Activated CD4-positive, alpha-beta T cell treated with anti-CD3 and anti-CD28 coated beads, Interleukin-2, Interleukin-4, amounts not matched to agents 100 ng/mL and 50 ng/mL, durations not matched to agents 16 hours and 8 hours (primary cell): ENCODE measurements at regions not wholly inside any gene's neighbourhood (a gene's known extent, or its start where the extent isn't known, plus 50 kb on each side); places are given as distances from the start of the nearest gene placed in this dataset.

Source experiments
- DNase-seq: peaks from one replicate; pipeline ENCODE4 v3.0.0-alpha.2; 2020; ENCODE audit warnings: low spot score

DNA sequence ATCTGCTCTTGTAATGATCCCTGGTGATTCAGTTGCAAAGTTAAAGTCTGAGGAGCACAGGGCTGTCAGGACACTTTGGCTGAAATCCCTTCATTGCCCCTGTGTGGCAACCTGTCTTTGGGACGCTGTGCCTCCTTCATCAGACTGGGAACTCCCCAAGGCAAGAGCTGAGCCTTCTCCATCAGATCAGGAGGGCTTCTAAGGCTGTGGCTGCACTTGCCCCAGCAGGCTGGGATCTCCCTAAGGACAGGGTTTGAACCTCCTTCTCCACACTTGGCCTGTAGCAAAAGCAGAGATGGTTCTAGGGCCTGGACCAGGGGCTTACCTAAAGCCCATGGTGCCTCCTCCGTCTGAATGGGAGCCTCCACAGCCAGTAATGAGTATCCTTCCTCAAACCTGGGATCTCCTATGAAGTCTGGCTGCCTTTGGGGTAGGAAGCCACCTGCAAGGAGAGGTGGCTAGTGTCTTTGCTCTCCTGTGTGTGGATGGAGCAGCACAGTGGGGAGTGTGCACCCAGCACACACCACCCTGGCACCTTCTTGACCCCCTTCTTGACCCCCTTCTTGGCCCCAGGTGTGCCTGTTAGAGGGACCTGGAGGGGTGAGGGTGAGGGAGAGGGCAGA lies 79.0 kb upstream of the NKD1 start:
- no peak for DNase-seq

DNA sequence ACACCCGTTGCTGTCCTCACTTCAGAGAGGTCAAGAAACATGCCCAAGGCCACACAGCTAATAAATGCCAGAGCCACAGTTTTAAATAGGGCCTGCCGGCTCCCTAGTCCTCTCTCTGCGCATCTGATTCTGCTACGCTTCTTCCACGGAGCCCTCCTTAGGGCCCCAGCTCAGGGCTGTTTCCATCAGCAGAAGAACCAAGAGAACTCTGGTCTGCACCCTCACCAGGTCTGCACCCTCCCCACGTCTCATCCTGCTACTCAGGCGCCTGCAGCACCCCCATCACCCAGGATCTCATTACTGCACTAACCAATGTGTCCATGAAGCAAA lies 79.5 kb upstream of the NKD1 start:
- DNase-seq, result no peak

DNA sequence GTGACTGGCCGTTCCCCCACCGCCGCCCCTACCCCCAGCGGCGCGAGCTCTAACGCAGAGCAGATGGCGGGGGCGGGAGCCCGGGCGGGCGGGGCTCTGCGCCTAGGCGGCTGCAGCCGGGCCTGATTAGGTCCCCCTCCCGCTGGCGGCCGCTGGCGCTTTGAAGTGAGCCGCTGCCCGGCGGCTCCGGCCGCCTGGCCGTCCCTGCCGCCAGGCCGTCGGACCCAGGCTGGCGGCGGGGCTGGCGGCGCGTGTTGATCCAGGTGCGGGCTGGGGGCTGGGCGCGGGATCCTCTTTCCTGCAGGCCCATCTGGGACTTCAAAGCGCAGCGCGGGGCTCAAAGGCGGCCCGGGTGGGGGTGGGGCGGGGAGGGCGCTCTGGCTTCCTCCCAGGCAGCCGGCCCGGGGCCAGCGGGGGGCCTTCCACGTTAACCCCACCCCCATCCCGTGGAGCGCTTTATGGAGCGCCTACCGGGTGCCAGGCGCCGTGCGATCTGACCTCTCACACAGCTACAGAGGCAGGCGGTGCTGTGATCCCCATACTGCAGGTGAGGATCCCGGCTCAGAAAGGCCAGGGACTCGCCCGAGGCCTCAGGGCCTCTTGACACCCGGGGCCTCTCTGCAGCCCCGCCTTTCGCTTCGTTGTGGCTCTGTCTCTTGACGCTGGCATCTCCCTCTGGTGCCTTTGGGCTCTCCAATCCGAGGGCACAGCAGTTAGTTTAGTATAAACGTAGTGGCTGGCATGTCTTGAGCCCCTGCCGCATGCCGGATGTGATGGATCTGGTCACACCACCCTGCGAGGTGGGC lies 80.0 kb upstream of the NKD1 start:
- no peak for DNase-seq

DNA sequence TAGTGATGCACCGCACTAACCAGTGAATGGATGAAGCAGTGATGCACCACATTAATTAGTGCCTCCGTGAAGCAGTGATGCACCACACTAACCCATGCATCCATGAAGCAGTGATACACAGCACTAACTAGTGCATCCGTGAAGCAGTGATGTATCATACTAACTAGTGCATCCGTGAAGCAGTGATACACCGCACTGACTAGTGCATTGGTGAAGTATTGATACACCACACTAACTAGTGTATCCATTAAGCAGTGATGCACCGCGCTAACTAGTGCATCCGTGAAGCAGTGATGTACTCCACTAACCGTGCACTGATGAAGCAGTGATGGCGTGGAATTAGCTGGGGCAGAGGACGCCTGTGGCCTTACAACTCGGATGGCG lies 80.6 kb upstream of the NKD1 start:
- DNase-seq, result no peak

DNA sequence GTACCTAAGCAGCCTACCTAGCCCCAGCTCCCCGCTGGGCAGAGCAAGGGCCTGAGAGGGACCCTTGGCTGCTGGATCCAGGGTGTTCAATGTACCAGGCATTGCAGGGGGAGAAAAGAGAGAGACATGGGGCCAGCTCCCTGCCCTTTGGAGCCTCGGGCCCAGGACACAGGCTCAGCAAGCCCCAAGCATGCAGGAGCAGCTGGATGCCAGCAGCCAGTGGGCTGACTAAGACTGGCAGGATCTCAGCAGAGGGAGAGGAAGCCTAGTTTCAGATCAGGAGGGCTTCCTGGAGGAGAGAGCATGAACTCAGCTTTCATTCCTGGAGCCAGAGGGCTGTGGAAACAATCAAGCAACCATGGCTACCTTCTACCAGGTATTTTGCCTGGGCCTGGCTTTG lies 82.0 kb upstream of the NKD1 start:
- DNase-seq, result no peak

DNA sequence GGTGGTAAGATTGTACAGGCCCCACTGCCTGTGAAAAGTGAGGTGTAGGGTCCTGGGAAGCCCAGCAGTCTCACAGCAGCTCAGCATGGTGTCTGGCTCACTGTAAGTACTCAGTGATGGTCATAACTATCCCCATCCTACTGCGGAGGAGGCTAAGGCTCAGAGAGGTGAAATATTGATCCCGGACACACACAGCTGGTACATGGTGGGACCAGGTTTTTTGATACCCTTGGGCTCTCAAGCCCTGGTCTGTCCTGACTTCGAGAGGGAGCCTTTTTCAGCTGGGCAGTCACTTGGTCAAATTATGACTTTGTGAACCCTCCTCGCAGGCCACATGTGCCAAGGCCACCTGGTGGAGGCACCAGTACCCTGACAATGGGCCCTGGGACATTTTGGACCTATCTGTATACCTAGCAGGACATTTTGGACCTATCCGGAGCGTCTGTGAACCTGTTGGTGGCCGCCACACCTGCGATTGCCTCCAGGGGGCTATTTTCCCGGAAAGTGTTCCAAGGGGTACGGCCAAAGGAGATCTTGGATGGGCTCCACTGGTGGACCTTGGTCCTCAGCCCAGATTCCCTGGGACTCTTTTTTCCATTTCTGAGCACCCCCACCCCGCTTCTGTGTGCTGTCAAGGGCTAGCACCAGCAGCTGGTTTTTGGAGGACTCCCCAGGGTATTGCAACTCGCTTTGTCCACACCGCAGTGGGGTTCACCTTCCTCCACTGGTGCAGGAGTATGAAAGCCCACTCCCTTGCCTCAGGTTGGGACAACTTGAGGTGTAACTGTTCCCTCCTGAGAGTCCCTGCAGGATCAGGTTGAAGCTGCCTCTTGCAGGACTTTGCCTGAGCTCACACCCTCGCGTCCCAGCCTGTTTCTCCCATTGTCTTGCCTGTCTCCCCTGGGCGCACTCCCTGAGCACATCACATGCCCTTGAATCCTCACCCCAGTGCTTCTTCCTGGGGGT lies 83.6 kb upstream of the NKD1 start:
- DNase-seq, result no peak

DNA sequence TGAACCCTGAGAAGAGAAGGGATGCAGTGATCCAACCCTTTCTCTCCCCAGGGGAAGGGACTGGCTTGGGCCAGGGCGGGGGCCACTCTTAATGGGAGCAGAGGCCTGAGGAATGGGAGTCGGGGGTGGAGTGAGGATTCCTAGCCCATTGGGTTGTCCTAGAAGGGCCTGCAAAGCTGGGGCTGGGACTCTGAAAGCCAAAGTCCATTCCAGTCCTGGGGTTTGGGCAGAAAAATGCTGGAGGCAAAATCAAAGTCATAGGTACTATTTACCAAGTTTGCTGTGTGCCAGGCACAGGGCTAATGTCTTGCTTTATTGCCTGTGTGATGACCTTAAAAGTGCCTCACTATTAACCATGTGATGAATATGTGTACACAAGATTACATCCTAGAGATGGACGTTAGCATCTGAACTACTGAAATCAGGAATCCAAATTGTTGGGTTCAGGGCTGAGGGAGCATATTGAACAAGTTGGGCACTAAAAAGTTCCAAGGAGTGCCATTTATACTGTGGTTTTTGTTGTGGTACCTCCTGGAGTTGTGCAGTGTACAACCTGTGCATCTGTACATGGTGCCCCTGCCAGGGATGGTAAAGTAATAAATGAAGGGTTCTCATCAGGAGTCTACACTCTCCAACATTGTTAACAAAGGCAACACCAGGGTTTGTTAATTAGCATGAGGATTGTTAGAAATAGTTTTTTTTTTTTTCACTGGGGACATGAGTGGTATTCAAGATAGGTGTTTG lies 84.4 kb upstream of the NKD1 start:
- no peak for DNase-seq

DNA sequence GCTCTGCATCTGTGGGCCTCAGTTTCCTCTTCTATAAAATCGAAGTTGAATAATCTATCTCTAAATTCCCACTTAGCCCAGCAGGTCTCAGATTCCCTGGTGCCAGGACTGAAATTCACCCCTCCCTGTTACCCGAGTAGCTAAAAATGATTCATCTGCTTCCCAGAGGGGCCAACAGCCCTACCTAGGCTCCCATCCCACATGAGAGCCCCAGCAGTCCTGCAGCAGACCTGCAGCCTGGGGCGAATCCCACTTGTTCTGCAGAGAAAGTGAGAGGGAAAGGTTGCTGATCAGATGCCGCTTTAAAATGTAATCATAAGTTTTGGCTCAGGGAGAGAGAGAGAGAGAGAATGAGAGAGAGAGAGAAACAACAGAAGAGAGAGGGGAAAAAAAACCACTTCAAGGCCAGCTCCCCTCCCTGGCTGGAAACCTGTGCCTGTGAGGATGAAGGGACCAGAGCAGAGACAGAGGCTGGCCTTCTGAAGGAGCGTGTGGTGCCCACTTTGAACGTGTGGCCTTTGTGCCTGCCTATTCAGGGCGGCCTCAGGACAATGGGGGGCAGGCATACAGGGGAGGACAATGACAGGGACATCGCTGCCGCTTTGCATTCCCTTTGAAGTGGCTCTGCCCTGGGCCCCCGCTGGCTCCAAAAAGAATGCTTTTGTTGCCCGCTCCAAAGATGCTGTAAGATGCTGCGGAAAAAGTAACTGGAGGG lies 85.2 kb upstream of the NKD1 start:
- no peak for DNase-seq

DNA sequence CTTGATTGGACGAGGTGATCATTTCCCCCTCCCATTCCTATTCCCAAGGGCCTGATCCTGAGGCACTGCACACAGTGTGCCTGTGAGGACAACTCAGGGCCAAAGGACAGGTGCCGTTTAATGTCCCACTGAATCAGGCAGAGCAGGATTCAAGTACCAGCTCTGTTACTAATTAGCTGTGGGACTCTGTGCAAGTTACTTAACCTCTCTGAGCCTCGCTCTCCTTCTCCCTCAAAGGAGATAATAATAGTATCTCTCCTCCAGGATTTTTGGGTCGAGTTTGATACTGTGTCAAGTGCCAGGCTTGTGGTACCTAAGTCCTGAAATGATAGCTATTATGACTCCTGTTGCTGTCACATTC lies 86.8 kb upstream of the NKD1 start:
- no peak for DNase-seq

DNA sequence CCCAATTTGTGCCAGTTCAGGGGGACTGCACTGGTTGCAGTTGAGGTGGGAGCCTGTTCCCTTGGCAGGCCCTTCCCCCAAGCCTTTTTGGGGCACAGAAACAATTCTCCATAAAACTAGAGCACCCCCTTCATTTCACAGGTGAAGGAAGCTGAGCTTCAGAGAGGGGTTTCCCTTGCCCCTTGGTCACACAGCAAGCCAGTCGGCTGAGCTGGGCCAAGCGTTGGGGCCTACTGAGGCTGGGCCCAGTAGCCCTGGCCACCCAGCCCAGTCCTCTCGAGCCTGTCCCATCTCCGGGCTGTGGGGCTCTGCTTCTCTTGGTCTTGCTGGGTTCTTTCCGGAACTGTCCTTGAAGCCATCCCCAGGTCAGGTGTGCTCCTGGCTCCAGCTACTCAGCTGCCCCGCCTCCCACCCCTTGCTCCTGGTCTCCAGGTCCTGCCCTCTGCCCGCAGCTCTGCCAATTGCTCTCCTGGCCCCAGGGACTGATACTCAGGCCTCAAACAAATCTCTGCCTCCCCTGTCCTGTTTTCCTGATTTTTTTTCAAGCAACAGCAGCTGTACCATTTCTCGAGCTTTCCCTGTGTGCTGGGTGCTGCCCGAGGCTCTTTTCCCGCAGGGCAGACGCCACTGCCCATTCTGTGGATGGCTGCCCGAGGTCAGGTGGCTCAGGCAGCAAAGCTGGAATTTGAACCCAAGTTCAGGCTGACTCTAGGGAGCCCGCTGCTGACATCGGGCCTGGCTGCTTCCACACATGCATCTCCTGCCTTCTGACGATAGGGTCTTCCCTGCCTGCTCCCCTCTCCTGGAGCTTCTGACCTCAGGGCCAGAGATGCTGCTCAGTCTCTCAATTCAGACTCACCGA lies 87.4 kb upstream of the NKD1 start:
- DNase-seq, result no peak

DNA sequence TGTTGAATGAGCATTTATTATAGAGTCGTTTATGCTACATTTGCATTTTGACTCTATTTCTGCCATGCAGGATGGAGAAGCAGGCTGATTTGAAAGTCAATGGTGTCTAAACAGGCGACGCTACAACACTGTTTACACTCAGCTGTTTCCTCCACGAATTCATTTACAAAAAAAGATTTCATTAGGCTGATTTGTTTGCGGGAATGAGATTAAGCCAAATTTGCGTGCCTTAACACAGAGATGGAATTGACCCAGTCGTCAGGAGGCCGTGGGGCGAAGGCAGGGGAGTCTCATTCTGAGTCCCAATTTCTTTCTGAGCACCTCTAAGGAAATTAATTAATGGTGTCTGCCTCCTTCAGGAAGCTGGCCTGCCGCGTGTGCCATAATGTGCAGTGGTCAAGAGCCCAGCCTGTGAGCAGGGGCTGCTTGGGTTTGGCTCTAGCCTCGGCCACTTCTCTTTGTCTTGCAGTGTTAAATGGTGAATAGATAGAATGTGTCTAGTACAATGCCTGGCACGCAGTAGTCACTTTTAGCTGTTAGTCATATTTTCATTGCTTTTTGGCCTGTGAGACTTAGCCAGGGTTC lies 88.6 kb upstream of the NKD1 start:
- DNase-seq, result no peak

DNA sequence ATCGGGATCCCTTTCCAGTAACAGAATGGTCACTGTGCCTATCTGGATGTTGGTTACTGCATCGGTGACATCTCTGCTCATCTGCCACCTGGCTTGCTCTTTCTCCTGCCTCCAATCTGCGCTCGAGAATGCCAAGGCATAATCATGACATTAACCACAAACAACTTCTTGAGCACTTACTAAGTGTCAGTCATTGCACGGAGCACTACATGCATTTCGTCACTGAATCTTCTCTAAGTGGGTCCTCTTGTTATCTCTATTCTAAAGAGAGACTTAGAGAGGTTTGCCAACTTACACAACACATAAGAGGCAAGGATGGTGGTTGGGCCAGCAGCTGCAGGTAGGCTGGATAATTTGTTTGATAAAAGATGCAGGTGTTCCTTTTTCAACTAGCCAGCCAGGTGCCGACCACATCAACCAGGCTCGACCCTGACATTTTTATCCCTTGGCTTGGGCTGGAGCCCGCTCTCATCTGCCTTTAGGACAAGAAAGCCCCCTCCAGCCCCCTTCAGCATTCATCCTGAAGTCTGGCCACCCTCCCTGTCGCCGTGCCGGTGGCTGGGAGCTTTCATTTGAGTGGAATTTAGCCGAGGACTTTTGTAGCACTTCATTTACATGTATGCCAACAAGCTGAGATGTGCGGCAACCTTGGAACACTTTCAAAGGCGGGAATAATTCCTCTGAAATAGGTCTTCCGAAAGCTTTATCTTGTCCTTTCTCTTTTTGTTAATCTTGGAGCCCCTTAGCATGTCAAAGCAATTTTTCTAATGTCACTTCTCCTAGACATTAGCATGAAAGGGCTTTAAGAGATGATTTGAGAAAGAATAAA lies 89.3 kb upstream of the NKD1 start:
- no peak for DNase-seq

DNA sequence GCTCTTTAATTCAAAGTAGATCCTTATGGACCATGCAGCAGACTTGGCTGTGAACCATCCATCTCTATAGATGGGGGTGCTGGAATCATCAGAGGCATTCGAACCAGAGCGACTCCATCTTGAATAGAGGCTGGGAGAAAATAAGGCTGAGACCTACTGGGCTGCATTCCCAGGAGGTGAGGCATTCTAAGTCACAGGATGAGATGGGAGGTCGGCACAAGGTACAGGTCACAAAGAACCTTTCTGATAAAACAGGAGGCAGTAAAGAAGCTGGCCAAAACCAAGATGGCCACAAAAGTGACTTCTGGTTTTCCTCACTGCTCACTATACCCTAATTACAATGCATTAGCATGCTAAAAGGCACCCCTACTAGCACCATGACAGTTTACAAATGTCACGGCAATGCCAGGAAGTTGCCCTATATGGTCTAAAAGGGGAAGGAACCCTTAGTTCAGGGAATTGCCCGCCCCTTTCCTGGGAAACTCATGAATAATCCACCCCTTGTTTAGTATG lies 89.2 kb upstream of the BRD7 start:
- DNase-seq, result no peak

DNA sequence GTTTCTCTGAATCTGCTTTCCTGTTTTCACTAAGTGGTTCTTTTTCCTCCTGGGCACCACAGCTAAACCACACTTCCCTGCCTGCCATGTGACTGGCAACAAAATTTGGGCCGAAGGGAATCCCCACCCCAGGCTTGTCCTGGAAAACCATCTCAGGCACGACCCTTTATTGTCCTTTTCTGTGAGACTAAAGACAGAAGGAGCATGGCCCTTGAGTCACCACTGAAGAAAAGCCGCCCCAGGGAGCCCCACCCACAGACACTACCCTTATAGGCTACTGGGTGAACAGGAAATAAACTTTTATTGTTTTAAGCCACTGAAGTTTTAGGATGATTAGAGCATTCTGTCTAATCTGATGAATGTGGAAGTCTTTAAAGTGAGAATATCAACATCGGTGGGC lies 88.6 kb upstream of the BRD7 start:
- DNase-seq, result peak; percentile 14

DNA sequence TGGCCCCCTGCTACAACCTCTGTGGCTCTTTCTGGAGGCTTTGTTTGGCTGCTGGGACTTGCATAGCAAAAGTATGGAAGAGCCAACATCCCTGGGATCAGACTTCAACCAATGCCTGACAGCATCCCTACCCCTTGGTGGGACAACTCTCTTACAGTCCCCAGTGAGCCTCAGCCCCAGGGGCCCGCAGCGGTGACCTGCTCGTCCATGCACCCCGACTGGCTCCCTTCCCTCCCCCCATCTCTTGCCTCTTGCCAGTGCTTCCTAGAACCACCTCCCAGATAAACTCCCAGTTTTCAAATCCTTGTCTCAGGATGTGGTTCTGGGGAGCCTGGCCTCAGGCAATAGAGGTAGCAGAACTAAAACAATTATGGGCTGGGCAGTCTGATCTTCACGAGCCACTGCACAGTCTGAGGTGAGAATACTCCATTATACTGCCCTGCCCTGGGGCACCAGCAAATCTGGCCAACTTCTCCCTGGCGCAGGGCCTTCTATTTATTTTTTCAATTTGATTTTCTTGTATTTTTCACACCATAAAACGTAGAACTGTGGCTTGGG lies 86.6 kb upstream of the BRD7 start:
- no peak for DNase-seq

DNA sequence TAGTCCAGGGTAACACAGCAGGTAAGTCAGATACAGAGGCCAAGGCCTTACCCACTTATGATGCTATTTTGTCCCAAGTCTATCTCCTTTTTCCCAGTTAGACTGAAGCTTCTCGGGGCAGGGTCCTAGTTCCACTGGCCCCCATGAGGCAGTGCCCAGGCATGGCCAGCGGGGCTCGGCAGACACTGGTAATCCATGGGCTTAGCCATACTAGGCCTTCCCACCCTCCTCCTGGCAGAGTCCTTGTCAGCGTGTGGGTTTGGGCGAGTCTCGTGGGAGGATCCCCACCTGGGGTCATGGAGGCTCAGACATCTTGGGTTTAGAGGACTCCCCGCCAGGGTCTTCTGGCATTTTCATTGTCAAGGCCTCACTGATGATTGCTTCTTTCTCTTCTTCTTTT lies 84.7 kb upstream of the BRD7 start:
- DNase-seq, result no peak

DNA sequence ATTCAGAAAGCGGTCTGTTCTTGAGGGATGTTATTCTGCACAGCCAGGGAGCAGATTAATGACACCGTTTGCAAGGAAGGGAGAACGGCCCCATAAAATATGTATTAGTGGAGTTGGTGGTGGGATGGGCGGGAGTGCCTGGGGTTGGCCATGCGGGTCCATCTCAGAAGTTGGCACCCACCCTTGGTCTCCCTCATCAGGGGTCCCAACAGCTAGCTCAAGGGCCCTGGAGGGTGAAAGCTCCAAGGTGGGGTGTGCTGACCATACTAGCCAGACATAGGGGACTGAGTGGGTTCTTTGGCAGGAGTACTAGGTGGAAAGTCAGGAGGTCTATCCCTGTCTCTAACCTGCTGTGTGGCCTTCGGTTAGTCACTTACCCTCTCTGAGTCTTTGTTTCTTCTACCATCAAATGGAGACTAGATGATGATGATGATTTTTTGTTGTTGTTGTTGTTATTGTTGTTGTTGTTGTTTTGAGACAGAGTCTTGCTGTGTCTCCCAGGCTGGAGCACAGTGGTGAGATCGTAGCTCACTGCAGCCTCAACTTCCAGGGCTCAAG lies 83.2 kb upstream of the BRD7 start:
- no peak for DNase-seq

DNA sequence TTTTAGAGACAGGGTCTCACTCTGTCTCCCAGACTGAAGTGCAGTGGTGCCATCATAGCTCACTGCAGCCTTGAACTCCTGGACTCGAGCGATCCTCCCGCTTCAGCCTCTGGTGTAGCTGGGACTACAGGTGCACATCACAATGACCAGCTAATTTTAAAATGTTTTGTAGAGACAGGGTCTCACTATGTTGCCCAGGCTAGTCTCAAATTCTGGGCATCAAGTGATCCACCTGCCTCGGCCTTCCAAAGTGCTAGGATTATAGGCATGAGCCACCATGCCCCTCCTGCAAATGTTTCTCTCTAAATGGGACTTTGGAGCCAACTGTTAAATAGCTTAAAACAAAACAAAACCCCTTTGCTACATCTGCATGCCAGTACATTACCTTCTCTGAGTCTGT lies 82.2 kb upstream of the BRD7 start:
- no peak for DNase-seq

DNA sequence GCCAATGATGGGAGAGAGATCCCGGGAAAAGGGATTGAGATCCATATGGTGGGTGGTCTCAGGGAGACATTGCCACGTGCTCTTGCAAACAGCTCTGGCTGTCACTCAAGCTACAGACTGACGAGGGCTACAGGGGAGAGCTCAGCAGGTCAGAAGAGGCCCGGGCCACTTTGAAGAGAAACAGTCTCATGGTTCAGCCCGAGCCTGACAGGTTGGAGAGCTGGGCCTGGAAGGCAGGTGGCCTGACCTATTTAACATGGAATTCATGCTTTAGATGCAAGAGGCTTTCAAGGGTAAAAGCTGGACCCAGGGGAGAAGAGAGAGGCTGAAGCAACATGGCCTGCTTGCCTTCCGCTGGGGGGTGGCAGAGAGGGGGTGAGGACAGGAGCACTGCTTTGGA lies 81.0 kb upstream of the BRD7 start:
- no peak for DNase-seq
